HEK293T (cell line): ENCODE measurements at regions not wholly inside any gene's neighbourhood (a gene's known extent, or its start where the extent isn't known, plus 50 kb on each side); places are given as distances from the start of the nearest gene placed in this dataset.

Experiments
- CTCF ChIA-PET: fragments of 350-600 bp; formaldehyde crosslinking; extraction: SDS; loops from one replicate; lab custom pipeline; 2021; ENCODE audit warnings: antibody characterized with exemption, inconsistent platforms; lab: Yijun Ruan, JAX
- POLR2A ChIA-PET: fragments of 350-600 bp; formaldehyde crosslinking; extraction: SDS; loops from one replicate; lab custom pipeline; 2020; ENCODE audit warnings: antibody characterized with exemption, inconsistent platforms; lab: Yijun Ruan, JAX
- DNase-seq: peaks from one replicate; pipeline ENCODE4 v3.0.0; 2012; ENCODE audit warnings: mixed read lengths; ENCODE audit errors: extremely low spot score
- ARNT ChIP-seq: fragments of 450-650 bp; IDR thresholded peaks from 2 replicates; pipeline ENCODE4 v1.6.1; 2017; ENCODE audit warnings: mild to moderate bottlenecking
- BHLHE40 ChIP-seq: fragments of 450-650 bp; IDR thresholded peaks from 2 replicates; pipeline ENCODE4 v1.6.1; 2016; ENCODE audit warnings: mild to moderate bottlenecking, moderate library complexity, borderline replicate concordance
- CTBP1 ChIP-seq: fragments of 450-650 bp; IDR thresholded peaks from 2 replicates; pipeline ENCODE4 v1.6.1; 2016; ENCODE audit warnings: borderline replicate concordance
- ELF4 ChIP-seq: fragments of 450-650 bp; IDR thresholded peaks from 2 replicates; pipeline ENCODE4 v1.6.1; 2017; ENCODE audit warnings: antibody characterized with exemption
- FOXA1 ChIP-seq: fragments of 450-650 bp; IDR thresholded peaks from 2 replicates; pipeline ENCODE4 v1.6.1; 2016; ENCODE audit warnings: mild to moderate bottlenecking
- FOXK2 ChIP-seq: fragments of 450-650 bp; IDR thresholded peaks from 2 replicates; pipeline ENCODE4 v1.6.1; 2016; ENCODE audit warnings: mild to moderate bottlenecking
- FOXM1 ChIP-seq: fragments of 450-650 bp; IDR thresholded peaks from 2 replicates; pipeline ENCODE4 v1.6.1; 2017; ENCODE audit warnings: mild to moderate bottlenecking, borderline replicate concordance
- HDGF ChIP-seq: fragments of 450-650 bp; IDR thresholded peaks from 2 replicates; pipeline ENCODE4 v1.6.1; 2017; ENCODE audit warnings: antibody characterized with exemption, borderline replicate concordance
- L3MBTL2 ChIP-seq: fragments of 450-650 bp; conservative IDR thresholded peaks from 2 replicates; pipeline ENCODE4 v1.6.1; 2016; ENCODE audit warnings: mild to moderate bottlenecking
- LEF1 ChIP-seq: fragments of 450-650 bp; IDR thresholded peaks from 2 replicates; pipeline ENCODE4 v1.6.1; 2017; ENCODE audit warnings: mild to moderate bottlenecking, borderline replicate concordance
- NFRKB ChIP-seq: fragments of 450-650 bp; IDR thresholded peaks from 2 replicates; pipeline ENCODE4 v1.6.1; 2016; ENCODE audit warnings: mild to moderate bottlenecking, moderate library complexity
- SP1 ChIP-seq: fragments of 450-650 bp; IDR thresholded peaks from 2 replicates; pipeline ENCODE4 v1.6.1; 2017
- SUZ12 ChIP-seq: fragments of 450-650 bp; IDR thresholded peaks from 2 replicates; pipeline ENCODE4 v1.6.1; 2016; ENCODE audit warnings: mild to moderate bottlenecking
- TARDBP ChIP-seq: fragments of 450-650 bp; IDR thresholded peaks from 2 replicates; pipeline ENCODE4 v1.6.1; 2016
- ZNF384 ChIP-seq: fragments of 450-650 bp; IDR thresholded peaks from 2 replicates; pipeline ENCODE4 v1.6.1; 2016
- TF ChIP-seq, protein P1 (sequence below): fragments of 450-650 bp; IDR thresholded peaks from 2 replicates; pipeline ENCODE4 v1.6.1; 2016

DNA sequence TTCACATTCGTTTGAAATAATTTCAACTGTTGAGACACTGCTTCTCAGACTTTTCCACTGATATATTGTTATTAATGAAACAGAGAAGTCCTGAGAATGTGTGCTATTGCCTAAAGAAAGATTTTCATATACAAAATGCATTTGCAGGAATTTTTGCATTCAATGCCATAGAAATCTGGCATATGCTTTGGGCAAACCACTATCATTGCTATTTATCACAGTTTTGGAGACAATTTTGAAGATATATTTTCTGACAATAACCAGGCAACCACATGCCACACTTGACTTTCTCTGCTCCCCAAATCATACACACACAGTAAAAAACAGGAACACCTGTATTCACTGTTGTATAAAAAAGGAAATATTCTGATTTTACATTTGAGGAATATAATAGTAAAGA, 1303.7 kb upstream of the IGFBP7 start:
- DNase-seq = no peak
- CTCF ChIA-PET = no interaction called here

DNA sequence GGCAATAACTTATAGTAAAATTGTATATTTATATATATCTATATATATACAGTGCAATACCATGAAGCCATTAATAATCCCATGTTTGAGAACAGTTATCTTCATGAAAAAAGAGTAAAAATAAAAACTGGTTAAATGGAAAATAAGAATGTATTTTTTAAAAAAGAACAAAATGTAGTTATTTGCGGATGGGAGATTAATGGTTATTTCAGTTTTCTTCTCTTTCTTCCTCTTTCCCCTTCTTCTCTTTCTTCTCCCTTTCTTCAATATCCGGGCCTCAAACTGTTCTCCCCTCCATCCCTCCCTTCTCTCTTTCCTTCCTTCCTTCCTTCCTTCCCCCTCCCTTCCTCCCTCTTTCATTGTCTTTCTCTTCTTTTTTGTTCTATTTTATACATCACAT, 1301.7 kb upstream of the IGFBP7 start:
- POLR2A ChIA-PET = no interaction called here
- TF ChIP-seq BHLHE40 = no peak
- TF ChIP-seq ELF4 = no peak
- TF ChIP-seq FOXK2 = no peak
- no peak for TF ChIP-seq CTBP1
- no peak for TF ChIP-seq SP1
- TF ChIP-seq L3MBTL2 = no peak
- TF ChIP-seq ARNT = no peak
- TF ChIP-seq LEF1 = no peak
- no peak for TF ChIP-seq HDGF
- CTCF ChIA-PET = no interaction called here
- no peak for DNase-seq

More for the DNA sequence above, 1303.7 kb upstream of the IGFBP7 start:
- POLR2A ChIA-PET = no interaction called here
- TF ChIP-seq LEF1 (no peak), L3MBTL2 (no peak), FOXM1 (no peak), FOXK2 (no peak), SUZ12 (no peak), CTBP1 (no peak), HDGF (no peak), BHLHE40 (no peak), SP1 (no peak), FOXA1 (no peak), ZNF384 (no peak)
- TF ChIP-seq, protein P1, sequence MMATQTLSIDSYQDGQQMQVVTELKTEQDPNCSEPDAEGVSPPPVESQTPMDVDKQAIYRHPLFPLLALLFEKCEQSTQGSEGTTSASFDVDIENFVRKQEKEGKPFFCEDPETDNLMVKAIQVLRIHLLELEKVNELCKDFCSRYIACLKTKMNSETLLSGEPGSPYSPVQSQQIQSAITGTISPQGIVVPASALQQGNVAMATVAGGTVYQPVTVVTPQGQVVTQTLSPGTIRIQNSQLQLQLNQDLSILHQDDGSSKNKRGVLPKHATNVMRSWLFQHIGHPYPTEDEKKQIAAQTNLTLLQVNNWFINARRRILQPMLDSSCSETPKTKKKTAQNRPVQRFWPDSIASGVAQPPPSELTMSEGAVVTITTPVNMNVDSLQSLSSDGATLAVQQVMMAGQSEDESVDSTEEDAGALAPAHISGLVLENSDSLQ = no peak

DNA sequence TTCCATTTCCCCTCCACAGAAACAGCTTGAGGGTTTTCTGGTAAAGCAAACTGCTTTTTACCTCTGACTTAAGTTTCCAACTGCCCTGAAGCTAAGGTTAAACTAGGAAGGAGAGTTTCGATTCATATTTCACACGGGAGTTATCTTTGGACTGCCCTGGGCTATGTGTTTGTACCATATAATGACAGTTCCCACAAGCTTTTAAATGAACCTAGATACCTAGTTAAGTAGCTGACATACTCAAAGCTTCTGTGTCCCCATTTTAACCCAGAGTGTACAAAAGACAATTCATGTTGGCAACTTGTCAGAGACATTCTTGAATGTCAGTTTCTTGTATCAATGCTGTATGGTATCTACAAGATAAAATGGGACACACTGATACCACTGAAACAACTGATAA, 1296.6 kb upstream of the IGFBP7 start:
- no peak for TF ChIP-seq ELF4
- no peak for TF ChIP-seq ZNF384
- no peak for TF ChIP-seq BHLHE40
- no peak for TF ChIP-seq LEF1
- TF ChIP-seq SP1 = no peak
- TF ChIP-seq FOXM1 = no peak
- TF ChIP-seq L3MBTL2 = no peak
- no peak for TF ChIP-seq CTBP1
- TF ChIP-seq FOXA1 = no peak
- ChIA-PET CTCF (no interaction called here), POLR2A (no interaction called here)
- no peak for DNase-seq

DNA sequence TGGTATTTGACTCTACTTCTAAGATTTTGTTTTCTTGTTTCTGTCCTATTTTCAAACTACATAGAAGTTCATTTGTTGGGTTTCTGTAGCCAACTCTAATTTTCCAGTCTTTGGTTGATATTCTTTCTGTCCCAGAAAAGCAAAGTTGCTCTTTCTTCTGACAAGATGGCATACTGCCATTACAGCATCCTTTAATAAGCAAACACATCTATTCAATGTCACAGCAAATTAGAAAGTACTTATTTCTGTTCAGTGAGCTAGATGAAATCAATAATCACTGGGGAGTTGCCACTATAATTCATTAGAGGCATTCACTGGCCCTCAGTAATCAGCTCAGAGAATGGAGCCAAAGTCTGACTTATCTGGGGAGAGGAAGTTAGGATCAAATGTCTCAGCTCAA, 1258.0 kb upstream of the IGFBP7 start:
- CTCF ChIA-PET = no interaction called here
- POLR2A ChIA-PET = no interaction called here
- DNase-seq = no peak
- TF ChIP-seq LEF1 (no peak), HDGF (no peak)
- TF ChIP-seq, protein P1 = no peak

DNA sequence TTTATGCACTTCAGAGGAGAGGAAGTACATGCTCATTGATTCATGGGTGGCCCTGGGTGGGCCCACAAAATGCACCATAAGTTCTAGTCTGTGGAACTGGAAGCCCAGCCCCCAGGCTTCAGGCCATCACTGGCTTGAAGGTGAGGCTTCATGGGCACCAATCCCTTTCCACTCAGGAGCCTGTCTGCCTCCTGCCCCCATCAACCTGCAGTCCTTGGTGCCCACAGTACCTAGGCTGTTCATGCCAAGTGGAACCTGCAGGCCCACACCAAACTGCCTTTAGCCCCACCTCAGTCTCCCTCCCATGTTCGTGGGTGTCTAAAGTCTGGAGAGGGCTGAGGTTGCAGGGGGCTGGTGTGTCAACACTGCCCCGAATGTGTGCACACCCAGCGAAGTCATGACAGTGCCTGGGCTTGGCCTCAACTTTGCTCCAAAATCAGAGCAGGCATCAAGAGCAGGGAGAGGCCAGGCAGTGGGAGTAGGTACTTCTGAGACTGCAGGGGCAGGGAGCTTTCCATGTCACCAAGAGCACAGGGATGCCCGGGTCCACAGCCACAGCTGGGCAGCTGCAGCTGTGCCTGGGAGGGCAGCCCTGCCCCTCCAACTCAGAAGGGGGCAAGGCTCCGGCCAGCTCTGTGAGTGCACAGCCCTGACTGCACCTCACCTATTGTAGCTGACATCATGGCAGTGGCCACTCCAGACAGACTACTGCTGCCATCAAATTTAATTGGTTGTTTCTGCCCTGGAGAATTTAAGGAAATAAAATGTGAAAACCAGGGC, 1250.4 kb upstream of the IGFBP7 start:
- DNase-seq = no peak
- ChIA-PET CTCF (no interaction called here), POLR2A (no interaction called here)
- TF ChIP-seq FOXM1 = no peak
- TF ChIP-seq SUZ12 = no peak
- TF ChIP-seq ZNF384 = no peak
- no peak for TF ChIP-seq FOXA1
- TF ChIP-seq CTBP1 = no peak

DNA sequence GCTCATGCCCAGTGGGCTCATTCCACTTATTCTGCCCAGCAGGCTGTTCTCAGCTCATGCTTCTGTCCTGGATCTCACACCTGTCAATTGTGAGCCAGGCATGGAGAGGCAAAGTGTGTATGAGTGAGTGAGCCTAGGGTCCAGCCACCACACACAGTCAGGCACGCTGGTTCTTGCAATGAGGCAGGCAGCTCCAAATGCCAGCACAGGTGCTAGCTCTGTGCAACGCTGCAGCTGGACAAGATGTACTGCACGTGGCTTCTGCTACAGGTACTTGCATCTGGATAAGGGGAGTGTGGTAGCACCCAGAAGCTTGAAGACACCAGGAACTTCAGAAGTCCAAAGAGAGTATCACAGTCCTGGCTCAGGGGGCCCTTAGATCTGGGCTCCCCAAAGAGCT, 1249.4 kb upstream of the IGFBP7 start:
- POLR2A ChIA-PET = no interaction called here
- DNase-seq = no peak
- CTCF ChIA-PET = no interaction called here

DNA sequence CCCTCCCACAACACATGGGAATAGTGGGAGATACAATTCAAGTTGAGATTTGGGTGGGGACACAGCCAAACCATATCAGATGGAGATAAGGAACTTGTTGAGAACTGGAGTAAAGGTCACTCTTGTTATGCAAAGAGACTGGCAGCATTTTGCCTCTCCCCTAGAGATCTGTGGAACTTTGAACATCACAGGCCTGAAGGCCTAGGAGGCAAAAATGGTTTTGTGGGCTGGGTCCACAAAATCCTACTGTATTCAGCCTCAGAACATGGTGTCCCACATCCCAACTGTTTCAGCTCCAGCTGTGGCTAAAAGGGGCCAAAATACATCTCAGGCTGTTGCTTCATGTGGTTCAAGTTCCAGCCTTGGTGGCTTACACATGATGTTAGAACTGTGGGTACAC, 1247.8 kb upstream of the IGFBP7 start:
- TF ChIP-seq NFRKB (no peak), ELF4 (no peak), CTBP1 (no peak), FOXK2 (no peak), HDGF (no peak), SP1 (no peak), BHLHE40 (no peak), FOXA1 (no peak), TARDBP (no peak), FOXM1 (no peak), ARNT (no peak), ZNF384 (no peak), L3MBTL2 (no peak), LEF1 (no peak), SUZ12 (no peak)
- TF ChIP-seq, protein P1 = no peak
- no peak for DNase-seq
- ChIA-PET CTCF (no interaction called here), POLR2A (no interaction called here)

More for the DNA sequence above, 1249.4 kb upstream of the IGFBP7 start:
- no peak for TF ChIP-seq SP1
- TF ChIP-seq FOXA1 = no peak
- no peak for TF ChIP-seq BHLHE40
- no peak for TF ChIP-seq HDGF
- no peak for TF ChIP-seq LEF1
- TF ChIP-seq NFRKB = no peak
